ENCODE measurements at regions not wholly inside any gene's neighbourhood (a gene's known extent, or its start where the extent isn't known, plus 50 kb on each side); places are given as distances from the start of the nearest gene placed in this dataset.

DNA sequence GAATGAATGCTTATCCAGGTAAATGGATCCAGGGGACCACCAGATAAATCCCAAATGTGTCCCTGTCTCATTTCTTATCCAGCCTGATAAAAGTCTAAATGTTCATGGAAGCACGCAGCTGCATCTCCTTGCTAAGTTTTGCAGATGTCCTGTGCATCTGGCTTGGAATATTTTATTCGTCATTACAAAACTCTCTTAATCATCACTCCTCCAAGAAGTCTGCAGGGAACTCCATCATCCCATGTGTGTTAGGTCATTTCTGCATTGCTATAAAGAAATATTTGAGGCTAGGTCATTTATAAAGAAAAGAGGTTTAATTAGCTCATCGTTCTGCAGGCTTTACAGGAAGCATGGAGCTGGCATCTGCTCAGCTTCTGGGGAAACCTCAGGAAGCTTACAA lies 297.2 kb downstream of the HS3ST1 start:
- Histone ChIP-seq H3K27ac (replicated peaks) (no peak overlapping the region), H3K27me3 (ENCODE audit: insufficient read depth, poor library complexity, severe bottlenecking) (no peaks in the 10 kb centered on the region), H3K4me3 (replicated peaks; ENCODE audit: insufficient read depth, low read length) (no peak overlapping the region)
- no peak for DNase-seq (ENCODE audit: low read depth in 1 of 2, low spot score in 1 of 2)
- TF ChIP-seq, protein P1, sequence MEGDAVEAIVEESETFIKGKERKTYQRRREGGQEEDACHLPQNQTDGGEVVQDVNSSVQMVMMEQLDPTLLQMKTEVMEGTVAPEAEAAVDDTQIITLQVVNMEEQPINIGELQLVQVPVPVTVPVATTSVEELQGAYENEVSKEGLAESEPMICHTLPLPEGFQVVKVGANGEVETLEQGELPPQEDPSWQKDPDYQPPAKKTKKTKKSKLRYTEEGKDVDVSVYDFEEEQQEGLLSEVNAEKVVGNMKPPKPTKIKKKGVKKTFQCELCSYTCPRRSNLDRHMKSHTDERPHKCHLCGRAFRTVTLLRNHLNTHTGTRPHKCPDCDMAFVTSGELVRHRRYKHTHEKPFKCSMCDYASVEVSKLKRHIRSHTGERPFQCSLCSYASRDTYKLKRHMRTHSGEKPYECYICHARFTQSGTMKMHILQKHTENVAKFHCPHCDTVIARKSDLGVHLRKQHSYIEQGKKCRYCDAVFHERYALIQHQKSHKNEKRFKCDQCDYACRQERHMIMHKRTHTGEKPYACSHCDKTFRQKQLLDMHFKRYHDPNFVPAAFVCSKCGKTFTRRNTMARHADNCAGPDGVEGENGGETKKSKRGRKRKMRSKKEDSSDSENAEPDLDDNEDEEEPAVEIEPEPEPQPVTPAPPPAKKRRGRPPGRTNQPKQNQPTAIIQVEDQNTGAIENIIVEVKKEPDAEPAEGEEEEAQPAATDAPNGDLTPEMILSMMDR (IDR thresholded peaks at IDR 0.05; ENCODE audit: insufficient read depth, low read length) = no peak
- TF ChIP-seq GABPA (IDR thresholded peaks at IDR 0.05; ENCODE audit: low read depth) = no peak
- no peak for TF ChIP-seq SPI1 (IDR thresholded peaks at IDR 0.05; ENCODE audit: borderline replicate concordance, low read depth)
- TF ChIP-seq, protein P2, sequence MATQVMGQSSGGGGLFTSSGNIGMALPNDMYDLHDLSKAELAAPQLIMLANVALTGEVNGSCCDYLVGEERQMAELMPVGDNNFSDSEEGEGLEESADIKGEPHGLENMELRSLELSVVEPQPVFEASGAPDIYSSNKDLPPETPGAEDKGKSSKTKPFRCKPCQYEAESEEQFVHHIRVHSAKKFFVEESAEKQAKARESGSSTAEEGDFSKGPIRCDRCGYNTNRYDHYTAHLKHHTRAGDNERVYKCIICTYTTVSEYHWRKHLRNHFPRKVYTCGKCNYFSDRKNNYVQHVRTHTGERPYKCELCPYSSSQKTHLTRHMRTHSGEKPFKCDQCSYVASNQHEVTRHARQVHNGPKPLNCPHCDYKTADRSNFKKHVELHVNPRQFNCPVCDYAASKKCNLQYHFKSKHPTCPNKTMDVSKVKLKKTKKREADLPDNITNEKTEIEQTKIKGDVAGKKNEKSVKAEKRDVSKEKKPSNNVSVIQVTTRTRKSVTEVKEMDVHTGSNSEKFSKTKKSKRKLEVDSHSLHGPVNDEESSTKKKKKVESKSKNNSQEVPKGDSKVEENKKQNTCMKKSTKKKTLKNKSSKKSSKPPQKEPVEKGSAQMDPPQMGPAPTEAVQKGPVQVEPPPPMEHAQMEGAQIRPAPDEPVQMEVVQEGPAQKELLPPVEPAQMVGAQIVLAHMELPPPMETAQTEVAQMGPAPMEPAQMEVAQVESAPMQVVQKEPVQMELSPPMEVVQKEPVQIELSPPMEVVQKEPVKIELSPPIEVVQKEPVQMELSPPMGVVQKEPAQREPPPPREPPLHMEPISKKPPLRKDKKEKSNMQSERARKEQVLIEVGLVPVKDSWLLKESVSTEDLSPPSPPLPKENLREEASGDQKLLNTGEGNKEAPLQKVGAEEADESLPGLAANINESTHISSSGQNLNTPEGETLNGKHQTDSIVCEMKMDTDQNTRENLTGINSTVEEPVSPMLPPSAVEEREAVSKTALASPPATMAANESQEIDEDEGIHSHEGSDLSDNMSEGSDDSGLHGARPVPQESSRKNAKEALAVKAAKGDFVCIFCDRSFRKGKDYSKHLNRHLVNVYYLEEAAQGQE (IDR thresholded peaks at IDR 0.05; ENCODE audit: insufficient replicate concordance, low read depth) = no peak
- no peak for TF ChIP-seq POLR2AphosphoS5 (IDR thresholded peaks at IDR 0.05; ENCODE audit: low read depth)

- no peak overlapping the region for H3K27ac ChIP-seq (replicated peaks)
- DNase-seq (ENCODE audit: low read depth in 1 of 2, low spot score in 1 of 2) = no peak
- TF ChIP-seq SPI1 (IDR thresholded peaks at IDR 0.05; ENCODE audit: borderline replicate concordance, low read depth) (no peak), GABPA (IDR thresholded peaks at IDR 0.05; ENCODE audit: low read depth) (no peak), POLR2AphosphoS5 (IDR thresholded peaks at IDR 0.05; ENCODE audit: low read depth) (no peak)
- TF ChIP-seq, protein P2 (IDR thresholded peaks at IDR 0.05; ENCODE audit: insufficient replicate concordance, low read depth) = no peak
- TF ChIP-seq, protein P1 (IDR thresholded peaks at IDR 0.05; ENCODE audit: insufficient read depth, low read length) = no peak
- H3K4me3 ChIP-seq (replicated peaks; ENCODE audit: insufficient read depth, low read length) = no peak overlapping the region
- H3K27me3 ChIP-seq (ENCODE audit: insufficient read depth, poor library complexity, severe bottlenecking) = no peaks in the 10 kb centered on the region
Measured at GRCh38 chr4:11130195-11130970, 298.3 kb downstream of the HS3ST1 start.

DNA sequence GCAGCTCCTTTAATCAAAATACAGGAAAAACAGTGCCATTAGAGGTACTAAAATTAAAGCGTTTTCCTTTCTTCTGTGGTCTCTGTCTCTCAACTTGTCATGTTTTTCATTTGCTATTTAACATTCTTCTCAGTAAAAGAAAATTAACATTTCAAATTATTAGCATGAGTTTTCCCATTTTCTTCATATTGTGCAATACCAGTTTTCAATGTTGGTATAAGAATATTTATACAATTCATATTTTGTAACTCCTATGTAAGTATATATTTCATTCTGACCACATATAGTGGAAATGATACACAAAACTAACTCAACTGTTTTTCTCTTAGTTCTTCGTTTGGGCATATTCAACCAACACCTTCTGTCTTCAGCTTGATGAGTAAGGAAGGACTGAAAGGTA lies 308.3 kb downstream of the HS3ST1 start:
- H3K27me3 ChIP-seq (ENCODE audit: insufficient read depth, poor library complexity, severe bottlenecking) = no peaks in the 10 kb centered on the region
- TF ChIP-seq SPI1 (IDR thresholded peaks at IDR 0.05; ENCODE audit: borderline replicate concordance, low read depth) (no peak), POLR2AphosphoS5 (IDR thresholded peaks at IDR 0.05; ENCODE audit: low read depth) (no peak), GABPA (IDR thresholded peaks at IDR 0.05; ENCODE audit: low read depth) (no peak)
- TF ChIP-seq, protein P2 (IDR thresholded peaks at IDR 0.05; ENCODE audit: insufficient replicate concordance, low read depth) = no peak
- H3K4me3 ChIP-seq (replicated peaks; ENCODE audit: insufficient read depth, low read length) = no peak overlapping the region
- no peak overlapping the region for H3K27ac ChIP-seq (replicated peaks)
- no peak for DNase-seq (ENCODE audit: low read depth in 1 of 2, low spot score in 1 of 2)
